Stimulated activated CD4-positive, alpha-beta T cell treated with anti-CD3 and anti-CD28 coated beads, Interleukin-2, amount 100 ng/mL, for 48 hours (primary cell): ENCODE measurements at regions not wholly inside any gene's neighbourhood (a gene's known extent, or its start where the extent isn't known, plus 50 kb on each side); places are given as distances from the start of the nearest gene placed in this dataset.

Source experiments
- DNase-seq, 2 donors: peaks; one replicate each; pipeline ENCODE4 v3.0.0-alpha.2; 2020

DNA sequence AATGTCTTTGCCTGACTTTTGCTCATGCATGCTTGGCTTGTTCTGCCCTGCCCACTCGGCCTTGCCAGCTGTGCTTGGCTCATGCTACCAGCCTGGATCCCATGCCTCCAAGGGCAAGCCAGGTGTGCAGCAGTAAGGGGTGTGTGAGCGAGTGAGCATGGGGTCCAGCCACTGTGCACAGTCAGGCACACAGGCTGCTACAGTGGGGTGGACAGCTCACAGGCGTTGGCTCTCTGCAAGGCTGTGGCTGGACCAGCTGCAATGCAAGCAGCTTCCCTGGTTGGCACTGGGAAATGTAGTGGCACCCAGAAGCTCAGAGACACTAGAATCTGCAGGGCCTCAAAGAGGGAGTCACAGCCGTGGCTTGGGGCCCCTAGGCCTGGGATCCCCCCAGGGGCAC is 529.7 kb downstream of the DSC3 start:
- DNase-seq: no peak

DNA sequence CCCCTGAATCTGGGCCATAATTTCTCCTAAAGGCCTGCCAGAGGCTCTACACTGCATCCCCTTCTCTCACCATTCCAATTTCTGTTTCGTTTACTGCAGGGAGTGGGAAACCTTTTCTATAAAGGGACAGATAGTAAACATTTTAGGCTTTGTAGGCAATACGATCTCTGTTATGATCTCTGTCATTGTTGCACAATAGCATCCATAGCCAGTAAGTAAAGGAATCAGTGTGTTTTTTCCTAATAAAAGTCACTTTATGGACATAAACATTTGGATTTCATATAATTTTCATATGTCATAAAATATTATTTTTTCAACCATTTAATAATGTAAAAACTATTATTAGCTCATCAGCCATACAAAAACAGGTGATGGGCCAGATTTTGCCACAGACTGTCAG is 531.7 kb downstream of the DSC3 start:
- DNase-seq: no peak

DNA sequence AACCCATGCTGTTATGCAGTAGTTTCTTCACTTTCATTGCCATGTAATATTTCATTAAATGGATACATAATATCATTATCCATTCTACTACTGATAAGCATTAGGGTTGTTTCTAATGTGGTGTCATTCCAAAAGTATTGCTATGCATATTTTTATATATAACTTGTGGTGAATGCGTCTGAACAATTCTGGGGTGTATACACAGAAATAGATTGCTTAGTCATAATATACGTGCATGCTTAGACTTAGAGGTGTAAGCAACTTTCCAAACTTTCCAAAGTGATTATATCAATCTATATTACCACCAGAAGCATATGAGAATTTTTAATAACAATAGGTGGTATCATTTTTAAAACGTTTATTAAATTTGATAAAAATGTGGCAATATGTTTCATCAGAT is 540.9 kb downstream of the DSC3 start:
- DNase-seq: no peak

DNA sequence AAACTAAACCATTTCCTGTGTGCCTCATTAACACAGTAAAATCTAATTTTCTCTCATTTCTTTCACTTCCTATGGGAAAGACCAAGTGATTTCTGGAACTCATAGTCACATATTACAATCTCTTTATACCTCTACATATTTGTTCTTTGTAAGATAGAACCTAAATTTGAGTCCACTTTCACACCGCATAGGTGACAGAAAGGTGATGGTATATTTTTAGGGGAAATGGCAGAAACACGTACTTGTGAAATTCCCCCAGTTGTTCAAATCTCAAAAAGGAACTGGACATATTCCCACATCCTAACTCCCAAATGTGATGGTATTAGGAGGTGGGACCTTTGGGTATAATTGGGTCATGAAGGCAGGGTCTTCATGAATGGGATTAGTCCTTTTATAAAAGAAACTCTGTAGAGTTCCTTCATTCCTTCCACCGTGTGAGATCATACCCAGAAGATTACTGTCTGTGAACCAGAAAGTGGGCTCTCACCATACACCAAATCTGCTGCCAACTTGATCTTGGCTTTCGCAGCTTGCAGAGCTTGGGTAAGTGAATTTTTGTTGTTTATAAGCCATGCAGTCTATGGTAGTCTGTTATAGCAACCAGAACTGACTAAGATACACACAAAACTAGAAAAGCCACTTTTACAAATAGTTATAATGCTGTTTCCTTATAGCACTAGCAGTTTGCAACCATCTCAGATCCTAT is 542.1 kb downstream of the DSC3 start:
- DNase-seq: no peak

DNA sequence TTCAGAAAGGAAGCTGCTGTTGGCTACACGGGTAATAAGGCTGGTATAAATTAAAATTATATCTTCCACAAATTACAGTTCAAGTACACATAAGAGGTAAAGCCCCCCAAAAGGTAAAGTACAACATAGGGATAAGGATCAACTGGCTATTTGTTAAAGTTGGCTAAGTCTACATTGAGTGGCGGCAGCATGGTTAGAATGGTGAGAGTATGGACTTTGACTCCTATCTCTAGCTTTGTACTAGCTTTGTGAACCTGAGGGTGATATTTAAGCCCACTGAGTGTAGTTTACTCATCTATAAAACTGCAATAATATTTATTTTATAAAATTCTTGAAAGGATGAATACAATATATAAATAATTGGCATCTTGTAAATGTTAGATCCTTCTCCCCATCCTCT is 542.8 kb downstream of the DSC3 start:
- DNase-seq: no peak

DNA sequence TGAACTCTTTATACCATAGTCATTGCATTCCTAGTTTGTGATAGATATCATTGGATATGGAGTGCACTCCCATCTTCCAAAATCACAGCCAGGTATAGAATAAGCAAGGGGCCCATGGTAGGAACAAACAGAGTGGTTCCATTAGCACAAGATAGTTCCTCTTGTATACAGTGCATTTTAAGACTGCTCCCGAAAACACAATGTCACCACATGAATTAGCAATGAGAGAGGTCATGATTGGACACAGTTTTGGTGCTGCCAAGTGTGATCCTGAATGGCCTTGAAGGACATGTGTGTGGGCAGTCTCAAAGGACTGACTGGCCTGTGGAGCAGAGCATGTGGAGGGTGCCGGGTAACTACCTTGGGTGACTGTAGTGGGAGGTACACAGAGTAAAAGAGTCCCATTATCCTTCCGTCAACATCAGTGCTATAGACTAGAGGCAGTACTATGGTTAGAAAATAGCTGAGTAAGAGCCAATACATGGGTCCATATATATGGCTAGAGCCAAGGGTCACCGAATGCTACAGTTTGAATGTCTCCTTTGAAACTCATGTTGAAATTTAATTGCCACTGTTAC is 549.9 kb downstream of the DSC3 start:
- no peak for DNase-seq

- no peak for DNase-seq
Observed at GRCh38 chr18:30491815-30492551, 550.6 kb downstream of the DSC3 start.

DNA sequence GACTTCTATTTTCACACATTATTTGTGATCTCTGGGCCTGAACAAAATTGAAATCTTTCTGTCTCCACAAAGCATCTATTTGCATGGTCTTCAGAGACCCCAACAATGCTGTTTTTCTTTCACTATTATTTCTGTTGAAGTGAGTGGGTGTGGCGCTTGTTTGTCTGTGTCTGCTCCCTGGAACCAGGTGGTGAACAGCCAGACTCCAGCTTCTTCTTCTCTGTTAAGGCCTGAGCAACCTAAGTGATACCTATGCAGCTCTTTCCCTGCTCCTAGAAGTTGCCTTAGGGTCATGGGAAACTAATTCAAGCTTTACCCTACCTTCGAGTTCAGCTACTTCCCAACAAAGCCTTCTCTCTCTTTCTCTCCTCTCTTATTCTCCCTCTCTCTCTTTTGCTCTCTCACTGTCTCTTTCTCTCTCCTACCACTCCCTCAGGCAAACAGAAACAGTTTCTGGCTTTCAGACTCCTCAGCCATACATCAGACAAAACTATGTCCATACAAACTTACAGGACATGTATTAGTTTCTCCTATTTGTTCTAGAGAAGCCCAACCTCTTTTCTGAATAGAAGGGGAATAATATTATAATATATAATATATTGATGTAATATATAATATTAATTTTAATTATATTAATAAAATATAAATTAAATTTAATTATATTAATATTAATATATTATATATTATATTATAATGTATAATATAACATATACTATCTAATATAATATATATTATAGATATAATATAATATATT is 552.5 kb downstream of the DSC3 start:
- DNase-seq: no peak

GRCh38 chr18:30487962-30488361 is 554.6 kb downstream of the DSC3 start:
- no peak for DNase-seq

GRCh38 chr18:30486856-30487255 is 555.7 kb downstream of the DSC3 start:
- DNase-seq: no peak

GRCh38 chr18:30485078-30485477 is 557.5 kb downstream of the DSC3 start:
- DNase-seq: no peak

GRCh38 chr18:30481871-30482270 is 560.7 kb downstream of the DSC3 start:
- DNase-seq: no peak

DNA sequence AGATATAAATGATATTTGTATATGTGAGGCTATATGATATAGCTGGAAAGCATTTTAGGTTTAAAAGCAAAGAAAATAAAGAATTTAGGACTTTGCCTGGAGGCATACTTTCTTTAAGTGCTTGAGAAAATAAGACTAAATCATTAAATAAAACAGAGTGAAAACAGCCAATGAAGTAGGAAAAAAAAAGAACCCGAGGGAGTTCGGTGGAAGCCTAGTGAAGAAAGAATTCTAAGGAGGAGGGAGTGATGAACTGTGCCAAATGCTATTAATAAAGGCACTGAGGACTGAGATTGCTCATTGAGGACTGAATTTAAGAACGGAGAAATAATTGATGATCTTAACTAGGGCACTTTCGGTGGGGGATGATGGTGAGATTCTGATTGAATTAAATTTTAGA is 573.5 kb downstream of the DSC3 start:
- DNase-seq: no peak

- no peak for DNase-seq
Observed at GRCh38 chr18:30465096-30465495, 577.4 kb downstream of the DSC3 start.

DNA sequence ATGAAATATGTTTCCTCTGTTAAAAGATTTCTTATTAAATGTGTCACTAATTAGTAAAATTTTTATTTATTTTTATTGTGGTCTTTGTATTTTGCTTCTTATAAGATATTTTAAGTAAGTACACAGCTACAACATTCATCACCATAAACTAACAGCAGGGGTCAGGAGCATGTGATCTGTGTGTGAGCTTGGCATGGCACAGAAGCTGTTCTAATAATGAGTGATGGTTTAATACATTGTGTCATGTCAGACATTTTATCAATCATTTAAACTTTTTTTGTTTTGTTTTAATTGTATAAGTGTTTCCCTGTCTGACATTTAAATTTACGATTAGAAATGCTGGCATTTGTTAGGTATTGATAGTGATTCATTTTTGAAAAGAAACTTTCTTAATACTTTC is 585.4 kb downstream of the DSC3 start:
- DNase-seq: no peak

- DNase-seq: no peak
Observed at GRCh38 chr18:30455741-30456140, 586.8 kb downstream of the DSC3 start.

DNA sequence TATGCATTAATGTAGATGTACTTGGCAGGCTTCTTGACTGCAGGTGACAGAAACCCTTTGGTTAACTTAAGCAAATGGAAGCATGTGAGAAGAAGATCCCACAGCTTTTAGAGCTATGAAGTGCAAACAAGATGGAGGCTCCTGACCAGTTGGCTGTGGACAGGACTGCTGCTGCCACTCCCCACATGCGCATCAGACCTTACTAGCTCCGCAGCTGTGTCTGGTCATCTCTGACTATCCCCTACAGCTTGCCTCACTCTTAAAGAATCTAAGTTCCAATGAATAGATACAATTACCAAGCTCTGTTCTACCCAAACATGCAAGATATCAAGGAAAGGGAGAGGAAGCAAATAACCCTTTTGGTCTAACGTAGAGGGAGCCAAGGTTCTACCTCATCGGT is 587.6 kb downstream of the DSC3 start:
- DNase-seq: no peak

GRCh38 chr18:30451981-30452380 is 590.6 kb downstream of the DSC3 start:
- DNase-seq: no peak

DNA sequence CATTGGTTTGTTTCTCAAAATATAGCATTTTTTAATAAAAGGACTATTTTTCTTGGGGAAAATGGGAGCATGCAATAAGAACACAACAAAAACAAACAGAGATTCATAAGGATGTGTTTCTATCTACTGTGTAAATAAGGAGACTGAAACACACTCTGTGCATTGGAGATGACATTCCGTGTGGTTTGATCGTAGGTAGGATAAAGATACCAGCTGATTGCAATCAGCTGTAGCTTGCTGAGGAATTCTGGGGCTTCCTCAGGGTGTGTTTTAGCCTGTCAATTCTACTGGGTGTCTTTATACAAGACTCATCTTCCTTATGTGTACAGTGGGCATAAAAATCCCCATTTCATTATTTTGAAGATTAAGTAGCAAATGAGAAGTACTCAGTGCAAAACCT is 591.6 kb downstream of the DSC3 start:
- no peak for DNase-seq

GRCh38 chr18:30446605-30447004 is 595.9 kb downstream of the DSC3 start:
- no peak for DNase-seq

GRCh38 chr18:30444544-30444943 is 598.0 kb downstream of the DSC3 start:
- DNase-seq: no peak

GRCh38 chr18:30440351-30440750 is 602.2 kb downstream of the DSC3 start:
- no peak for DNase-seq

DNA sequence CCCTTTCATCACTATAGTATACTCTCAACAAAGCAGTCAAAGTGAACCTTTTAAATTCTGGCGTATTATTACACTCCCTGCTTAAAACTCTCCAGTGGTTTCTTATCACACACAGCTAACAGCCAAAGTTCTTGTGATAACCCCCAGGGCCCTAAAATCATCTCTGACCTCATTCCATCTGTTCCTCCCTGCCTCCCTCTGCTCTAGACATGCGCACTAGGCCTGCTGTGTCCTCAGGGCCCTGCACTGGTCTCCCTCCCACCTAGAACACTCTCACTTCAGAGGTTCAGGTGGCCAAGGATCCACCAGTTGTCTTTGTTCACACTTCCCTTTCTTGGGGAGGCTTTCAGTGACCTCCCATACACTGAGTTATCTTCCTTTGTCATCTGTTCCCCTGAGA is 603.4 kb downstream of the DSC3 start:
- no peak for DNase-seq

GRCh38 chr18:30432349-30432748 is 610.2 kb downstream of the DSC3 start:
- DNase-seq: no peak
